IMR-90 (cell line): ENCODE measurements at regions not wholly inside any gene's neighbourhood (a gene's known extent, or its start where the extent isn't known, plus 50 kb on each side); places are given as distances from the start of the nearest gene placed in this dataset.

ENCODE experiments used
- CEBPB ChIP-seq: IDR thresholded peaks from 2 replicates; pipeline ENCODE4 v1.6.1; 2012; ENCODE audit warnings: low read depth, low read length, improper control_type of control experiment
- CHD1 ChIP-seq: IDR thresholded peaks from 2 replicates; pipeline ENCODE4 v1.6.1; 2012; ENCODE audit warnings: low read depth, low read length, improper control_type of control experiment
- MAFK ChIP-seq: IDR thresholded peaks from 2 replicates; pipeline ENCODE4 v1.6.1; 2012; ENCODE audit warnings: low read depth, low read length, improper control_type of control experiment
- POLR2A ChIP-seq: IDR thresholded peaks from 2 replicates; pipeline ENCODE4 v1.6.1; 2012; ENCODE audit warnings: mild to moderate bottlenecking, low read depth, low read length
- RCOR1 ChIP-seq: IDR thresholded peaks from 2 replicates; pipeline ENCODE4 v1.6.1; 2012; ENCODE audit warnings: mild to moderate bottlenecking, low read length, improper control_type of control experiment; ENCODE audit not compliant: insufficient replicate concordance
- RFX5 ChIP-seq: IDR thresholded peaks from 2 replicates; pipeline ENCODE4 v1.8.0; 2012; ENCODE audit warnings: low read depth, mild to moderate bottlenecking, low read length, moderate library complexity
- SMC3 ChIP-seq: fragments of 150-350 bp; IDR thresholded peaks from 2 replicates; pipeline ENCODE4 v1.6.1; 2016; ENCODE audit warnings: low read depth, mild to moderate bottlenecking, antibody characterized with exemption, low read length, moderate library complexity
- TF ChIP-seq, protein P1 (sequence below): conservative IDR thresholded peaks from 2 replicates; pipeline ENCODE4 v1.5.1; 2012; ENCODE audit warnings: mild to moderate bottlenecking, low read depth, low read length, improper control_type of control experiment
- TF ChIP-seq, protein P2 (sequence below): fragments of 150-350 bp; IDR thresholded peaks from 2 replicates; pipeline ENCODE4 v1.6.1; 2016; ENCODE audit warnings: low read depth, mild to moderate bottlenecking, low read length, moderate library complexity, borderline replicate concordance
- TF ChIP-seq, protein P3 (sequence below): fragments of 150-350 bp; IDR thresholded peaks from 2 replicates; pipeline ENCODE4 v1.6.1; 2017; ENCODE audit warnings: mild to moderate bottlenecking, antibody characterized with exemption, low read length, low read depth

DNA sequence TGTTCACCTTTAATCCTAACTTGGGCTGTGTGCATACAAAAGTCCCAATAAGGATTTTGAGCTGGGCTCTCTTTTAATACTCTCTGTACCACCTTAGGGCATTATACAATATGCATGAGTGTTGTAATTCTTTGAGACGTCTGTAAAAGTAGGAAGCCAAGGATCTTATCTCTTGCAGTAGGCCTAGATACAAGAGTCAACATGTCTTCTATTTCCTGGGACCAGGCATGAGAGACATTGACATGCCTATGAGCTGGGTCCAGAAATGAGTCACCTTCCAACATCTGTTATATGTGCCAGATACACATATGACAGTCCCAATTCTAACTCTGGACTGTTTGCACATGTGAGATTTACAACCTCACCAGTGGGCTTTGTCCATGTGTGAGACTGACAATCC is 1911.2 kb downstream of the TP53TG3F start:
- TF ChIP-seq, protein P1, sequence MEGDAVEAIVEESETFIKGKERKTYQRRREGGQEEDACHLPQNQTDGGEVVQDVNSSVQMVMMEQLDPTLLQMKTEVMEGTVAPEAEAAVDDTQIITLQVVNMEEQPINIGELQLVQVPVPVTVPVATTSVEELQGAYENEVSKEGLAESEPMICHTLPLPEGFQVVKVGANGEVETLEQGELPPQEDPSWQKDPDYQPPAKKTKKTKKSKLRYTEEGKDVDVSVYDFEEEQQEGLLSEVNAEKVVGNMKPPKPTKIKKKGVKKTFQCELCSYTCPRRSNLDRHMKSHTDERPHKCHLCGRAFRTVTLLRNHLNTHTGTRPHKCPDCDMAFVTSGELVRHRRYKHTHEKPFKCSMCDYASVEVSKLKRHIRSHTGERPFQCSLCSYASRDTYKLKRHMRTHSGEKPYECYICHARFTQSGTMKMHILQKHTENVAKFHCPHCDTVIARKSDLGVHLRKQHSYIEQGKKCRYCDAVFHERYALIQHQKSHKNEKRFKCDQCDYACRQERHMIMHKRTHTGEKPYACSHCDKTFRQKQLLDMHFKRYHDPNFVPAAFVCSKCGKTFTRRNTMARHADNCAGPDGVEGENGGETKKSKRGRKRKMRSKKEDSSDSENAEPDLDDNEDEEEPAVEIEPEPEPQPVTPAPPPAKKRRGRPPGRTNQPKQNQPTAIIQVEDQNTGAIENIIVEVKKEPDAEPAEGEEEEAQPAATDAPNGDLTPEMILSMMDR = no peak
- TF ChIP-seq SMC3 (no peak), MAFK (no peak), CHD1 (no peak), POLR2A (no peak), RFX5 (no peak), CEBPB (no peak), RCOR1 (no peak)
- TF ChIP-seq, protein P2, sequence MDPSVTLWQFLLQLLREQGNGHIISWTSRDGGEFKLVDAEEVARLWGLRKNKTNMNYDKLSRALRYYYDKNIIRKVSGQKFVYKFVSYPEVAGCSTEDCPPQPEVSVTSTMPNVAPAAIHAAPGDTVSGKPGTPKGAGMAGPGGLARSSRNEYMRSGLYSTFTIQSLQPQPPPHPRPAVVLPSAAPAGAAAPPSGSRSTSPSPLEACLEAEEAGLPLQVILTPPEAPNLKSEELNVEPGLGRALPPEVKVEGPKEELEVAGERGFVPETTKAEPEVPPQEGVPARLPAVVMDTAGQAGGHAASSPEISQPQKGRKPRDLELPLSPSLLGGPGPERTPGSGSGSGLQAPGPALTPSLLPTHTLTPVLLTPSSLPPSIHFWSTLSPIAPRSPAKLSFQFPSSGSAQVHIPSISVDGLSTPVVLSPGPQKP = no peak
- TF ChIP-seq, protein P3, sequence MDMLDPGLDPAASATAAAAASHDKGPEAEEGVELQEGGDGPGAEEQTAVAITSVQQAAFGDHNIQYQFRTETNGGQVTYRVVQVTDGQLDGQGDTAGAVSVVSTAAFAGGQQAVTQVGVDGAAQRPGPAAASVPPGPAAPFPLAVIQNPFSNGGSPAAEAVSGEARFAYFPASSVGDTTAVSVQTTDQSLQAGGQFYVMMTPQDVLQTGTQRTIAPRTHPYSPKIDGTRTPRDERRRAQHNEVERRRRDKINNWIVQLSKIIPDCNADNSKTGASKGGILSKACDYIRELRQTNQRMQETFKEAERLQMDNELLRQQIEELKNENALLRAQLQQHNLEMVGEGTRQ = no peak
